HEK293 (cell line): ENCODE measurements at regions not wholly inside any gene's neighbourhood (a gene's known extent, or its start where the extent isn't known, plus 50 kb on each side); places are given as distances from the start of the nearest gene placed in this dataset.

Experiments
- CTCF ChIA-PET: fragments of 350-600 bp; formaldehyde crosslinking; extraction: SDS; loops from one replicate; lab custom pipeline; 2021; ENCODE audit warnings: antibody characterized with exemption; lab: Yijun Ruan, JAX
- POLR2A ChIA-PET: fragments of 300-600 bp; formaldehyde crosslinking; extraction: SDS; loops from one replicate; lab custom pipeline; 2020; ENCODE audit warnings: antibody characterized with exemption, inconsistent platforms; lab: Yijun Ruan, JAX
- H3K27ac ChIP-seq: fragments of 200-500 bp; sonication (Bioruptor generic); 2 replicates; pipeline ENCODE4 v1.5.1; 2014; ENCODE audit warnings: low read depth, low read length, control low read depth, inconsistent platforms; ENCODE audit errors: extremely low read depth
- H3K36me3 ChIP-seq, 2 experiments: fragments of 200-500 bp in 1 of 2; sonication (Bioruptor generic) in 1 of 2; 1 replicate in 1 of 2; 2 replicates in 1 of 2; pipeline ENCODE4 v1.5.1; 2014 to 2017; ENCODE audit warnings: inconsistent platforms in 2 of 2, low read length in 2 of 2; ENCODE audit not compliant: control insufficient read depth in 2 of 2, insufficient read depth in 1 of 2
- H3K4me1 ChIP-seq: fragments of 200-500 bp; sonication (Bioruptor generic); 2 replicates; pipeline ENCODE4 v1.5.1; 2014; ENCODE audit warnings: mild to moderate bottlenecking, low read length, inconsistent platforms; ENCODE audit not compliant: control insufficient read depth, insufficient read depth
- H3K4me3 ChIP-seq: 2 replicates; pipeline ENCODE4 v1.5.1; 2011; ENCODE audit warnings: low read depth, mild to moderate bottlenecking, control low read depth, low read length, moderate library complexity
- H3K9me3 ChIP-seq: fragments of 200-500 bp; sonication (Bioruptor generic); 2 replicates; pipeline ENCODE4 v1.5.1; 2014; ENCODE audit warnings: low read depth, low read length, inconsistent platforms; ENCODE audit not compliant: control insufficient read depth, insufficient read depth
- HOXD13 ChIP-seq: sonication (generic); formaldehyde crosslinking; IDR thresholded peaks from 2 replicates; pipeline ENCODE4 v1.8.0; 2022; ENCODE audit warnings: missing genetic modification reagents, borderline replicate concordance
- IKZF3 ChIP-seq: fragments of 450-650 bp; IDR thresholded peaks from 2 replicates; pipeline ENCODE4 v1.5.0; 2018; ENCODE audit warnings: missing biosample characterization, mild to moderate bottlenecking, missing genetic modification characterization, moderate library complexity
- KLF1 ChIP-seq: fragments of 450-650 bp; formaldehyde crosslinking; IDR thresholded peaks from 2 replicates; pipeline ENCODE4 v1.5.1; 2016; ENCODE audit warnings: missing biosample characterization, missing genetic modification characterization
- MYNN ChIP-seq: fragments of 450-650 bp; formaldehyde crosslinking; IDR thresholded peaks from 2 replicates; pipeline ENCODE4 v1.5.1; 2016; ENCODE audit warnings: missing biosample characterization, missing genetic modification characterization, borderline replicate concordance
- PRDM1 ChIP-seq: fragments of 450-650 bp; formaldehyde crosslinking; IDR thresholded peaks from 2 replicates; pipeline ENCODE4; 2016; ENCODE audit warnings: missing biosample characterization, missing genetic modification characterization
- RBAK ChIP-seq: fragments of 450-650 bp; formaldehyde crosslinking; IDR thresholded peaks from 2 replicates; pipeline ENCODE4 v1.5.1; 2016; ENCODE audit warnings: missing biosample characterization, missing genetic modification characterization
- REPIN1 ChIP-seq: fragments of 450-650 bp; formaldehyde crosslinking; IDR thresholded peaks from 2 replicates; pipeline ENCODE4 v1.5.1; 2017; ENCODE audit warnings: missing biosample characterization, missing genetic modification characterization, low read depth
- SALL2 ChIP-seq: fragments of 450-650 bp; formaldehyde crosslinking; IDR thresholded peaks from 2 replicates; pipeline ENCODE4 v1.5.0; 2017; ENCODE audit warnings: missing biosample characterization, mild to moderate bottlenecking, missing genetic modification characterization, borderline replicate concordance
- SP7 ChIP-seq: fragments of 450-650 bp; formaldehyde crosslinking; IDR thresholded peaks from 2 replicates; pipeline ENCODE4 v1.5.1; 2016; ENCODE audit warnings: missing biosample characterization, missing genetic modification characterization
- WT1 ChIP-seq: fragments of 450-650 bp; formaldehyde crosslinking; IDR thresholded peaks from 2 replicates; pipeline ENCODE4 v1.5.1; 2016; ENCODE audit warnings: missing biosample characterization, missing genetic modification characterization
- ZFP3 ChIP-seq: fragments of 450-650 bp; formaldehyde crosslinking; IDR thresholded peaks from 2 replicates; pipeline ENCODE4 v1.5.1; 2016; ENCODE audit warnings: low read depth, missing biosample characterization, missing genetic modification characterization
- ZNF112 ChIP-seq: fragments of 450-650 bp; formaldehyde crosslinking; IDR thresholded peaks from 2 replicates; pipeline ENCODE4 v1.5.0; 2017; ENCODE audit warnings: missing biosample characterization, missing genetic modification characterization
- ZNF140 ChIP-seq: fragments of 450-650 bp; formaldehyde crosslinking; IDR thresholded peaks from 2 replicates; pipeline ENCODE4 v1.5.1; 2016; ENCODE audit warnings: missing biosample characterization, missing genetic modification characterization
- ZNF175 ChIP-seq: fragments of 450-650 bp; formaldehyde crosslinking; IDR thresholded peaks from 2 replicates; pipeline ENCODE4 v1.5.1; 2016; ENCODE audit warnings: missing biosample characterization, missing genetic modification characterization
- ZNF184 ChIP-seq: fragments of 450-650 bp; IDR thresholded peaks from 2 replicates; pipeline ENCODE4 v1.5.1; 2018; ENCODE audit warnings: missing biosample characterization, mild to moderate bottlenecking, missing genetic modification characterization
- ZNF223 ChIP-seq: fragments of 450-650 bp; formaldehyde crosslinking; IDR thresholded peaks from 2 replicates; pipeline ENCODE4 v1.5.1; 2016; ENCODE audit warnings: missing biosample characterization, missing genetic modification characterization
- ZNF274 ChIP-seq, 2 experiments: fragments of 200-500 bp in 1 of 2; fragments of 450-650 bp in 1 of 2; sonication (Bioruptor generic) in 1 of 2; formaldehyde crosslinking in 1 of 2; IDR thresholded peaks; 2 replicates each; pipeline versions ENCODE4 v1.5.1 to v1.6.1; 2014 to 2016; ENCODE audit warnings: borderline replicate concordance in 1 of 2, inconsistent platforms in 1 of 2, low read length in 1 of 2, missing biosample characterization in 1 of 2, missing genetic modification characterization in 1 of 2
- ZNF335 ChIP-seq: fragments of 450-650 bp; formaldehyde crosslinking; conservative IDR thresholded peaks from 2 replicates; pipeline ENCODE4 v1.5.1; 2016; ENCODE audit warnings: missing biosample characterization, missing genetic modification characterization
- ZNF341 ChIP-seq: fragments of 450-650 bp; formaldehyde crosslinking; IDR thresholded peaks from 2 replicates; pipeline ENCODE4; 2016; ENCODE audit warnings: low read depth, missing biosample characterization, missing genetic modification characterization
- ZNF416 ChIP-seq: fragments of 450-650 bp; formaldehyde crosslinking; IDR thresholded peaks from 2 replicates; pipeline ENCODE4 v1.5.1; 2016; ENCODE audit warnings: missing biosample characterization, missing genetic modification characterization
- ZNF473 ChIP-seq: fragments of 450-650 bp; formaldehyde crosslinking; IDR thresholded peaks from 2 replicates; pipeline ENCODE4 v1.5.1; 2017; ENCODE audit warnings: missing biosample characterization, missing genetic modification characterization
- ZNF530 ChIP-seq: fragments of 450-650 bp; formaldehyde crosslinking; IDR thresholded peaks from 2 replicates; pipeline ENCODE4 v1.5.1; 2016; ENCODE audit warnings: low read depth, missing biosample characterization, missing genetic modification characterization
- ZNF555 ChIP-seq: fragments of 450-650 bp; formaldehyde crosslinking; conservative IDR thresholded peaks from 2 replicates; pipeline ENCODE4 v1.5.1; 2017; ENCODE audit warnings: missing biosample characterization, mild to moderate bottlenecking, missing genetic modification characterization, inconsistent platforms
- ZNF560 ChIP-seq: fragments of 450-650 bp; formaldehyde crosslinking; IDR thresholded peaks from 2 replicates; pipeline ENCODE4 v1.5.1; 2017; ENCODE audit warnings: missing biosample characterization, missing genetic modification characterization, borderline replicate concordance
- ZNF621 ChIP-seq: fragments of 450-650 bp; formaldehyde crosslinking; IDR thresholded peaks from 2 replicates; pipeline ENCODE4 v1.5.1; 2017; ENCODE audit warnings: missing biosample characterization, missing genetic modification characterization
- ZNF776 ChIP-seq: fragments of 450-650 bp; formaldehyde crosslinking; IDR thresholded peaks from 2 replicates; pipeline ENCODE4 v1.5.0; 2017; ENCODE audit warnings: missing biosample characterization, missing genetic modification characterization, borderline replicate concordance
- TF ChIP-seq, protein P1 (sequence below): fragments of 450-650 bp; formaldehyde crosslinking; IDR thresholded peaks from 2 replicates; pipeline ENCODE4 v1.5.1; 2017; ENCODE audit warnings: missing biosample characterization, missing genetic modification characterization
- TF ChIP-seq, protein P2 (sequence below): fragments of 450-650 bp; formaldehyde crosslinking; IDR thresholded peaks from 2 replicates; pipeline ENCODE4 v1.5.1; 2016; ENCODE audit warnings: missing biosample characterization, missing genetic modification characterization
- TF ChIP-seq, protein P3 (sequence below): fragments of 450-650 bp; formaldehyde crosslinking; IDR thresholded peaks from 2 replicates; pipeline ENCODE4 v1.5.1; 2016; ENCODE audit warnings: missing biosample characterization, missing genetic modification characterization
- TF ChIP-seq, protein P4 (sequence below): fragments of 450-650 bp; formaldehyde crosslinking; IDR thresholded peaks from 2 replicates; pipeline ENCODE4 v1.5.1; 2016; ENCODE audit warnings: missing biosample characterization, missing genetic modification characterization
- TF ChIP-seq, protein P5 (sequence below): fragments of 450-650 bp; formaldehyde crosslinking; IDR thresholded peaks from 2 replicates; pipeline ENCODE4; 2016; ENCODE audit warnings: missing biosample characterization, missing genetic modification characterization

DNA sequence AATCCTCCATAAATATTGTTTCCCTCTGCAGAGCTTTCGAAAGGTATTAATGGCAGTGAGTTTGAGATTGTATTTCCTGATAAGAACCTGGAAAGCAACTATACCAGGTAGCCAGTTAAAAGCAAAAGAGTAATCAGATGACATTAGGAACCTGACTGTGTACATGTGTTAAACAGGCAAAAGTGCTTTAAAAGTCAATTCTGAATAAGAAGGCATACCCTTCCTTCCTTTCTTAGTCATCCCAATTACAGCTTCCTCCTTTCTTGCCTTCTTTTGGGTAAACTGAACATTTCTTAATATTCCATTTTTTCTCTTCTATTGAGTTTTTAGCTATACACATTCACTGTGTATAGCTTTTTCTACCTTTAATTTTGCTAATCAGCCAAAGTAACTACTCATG lies 144.7 kb downstream of the ZNF281 start:
- CTCF ChIA-PET: interaction anchor here (0.7 to 2.2 kb wide), 3 partner anchors 11 to 224 kb away, joined by 3 to 13 read pairs (median 5); no protein-coding TSS in a partner anchor
- TF ChIP-seq ZNF335 (tag by site-specific recombination) (no peak), PRDM1 (tag by site-specific recombination) (no peak), IKZF3 (tag by site-specific recombination) (no peak), ZNF112 (tag by site-specific recombination) (no peak), SALL2 (tag by site-specific recombination) (no peak), ZNF416 (tag by site-specific recombination) (no peak), ZNF473 (tag by site-specific recombination) (no peak), ZNF621 (no peak), REPIN1 (tag by site-specific recombination) (no peak), ZNF274 (IDR thresholded peaks at IDR 0.05; ENCODE audit: low read length) (no peak), ZNF274 (tag by site-specific recombination; IDR thresholded peaks at IDR 0.05; ENCODE audit: borderline replicate concordance) (no peak), ZNF560 (tag by site-specific recombination) (no peak), ZNF341 (tag by site-specific recombination) (no peak), ZNF223 (no peak), HOXD13 (CRISPR knock-in tag) (no peak), ZFP3 (tag by site-specific recombination) (no peak), MYNN (tag by site-specific recombination) (no peak), ZNF555 (tag by site-specific recombination) (no peak), ZNF776 (tag by site-specific recombination) (no peak)
- TF ChIP-seq, protein P1, sequence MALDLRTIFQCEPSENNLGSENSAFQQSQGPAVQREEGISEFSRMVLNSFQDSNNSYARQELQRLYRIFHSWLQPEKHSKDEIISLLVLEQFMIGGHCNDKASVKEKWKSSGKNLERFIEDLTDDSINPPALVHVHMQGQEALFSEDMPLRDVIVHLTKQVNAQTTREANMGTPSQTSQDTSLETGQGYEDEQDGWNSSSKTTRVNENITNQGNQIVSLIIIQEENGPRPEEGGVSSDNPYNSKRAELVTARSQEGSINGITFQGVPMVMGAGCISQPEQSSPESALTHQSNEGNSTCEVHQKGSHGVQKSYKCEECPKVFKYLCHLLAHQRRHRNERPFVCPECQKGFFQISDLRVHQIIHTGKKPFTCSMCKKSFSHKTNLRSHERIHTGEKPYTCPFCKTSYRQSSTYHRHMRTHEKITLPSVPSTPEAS (tag by site-specific recombination): no peak
- POLR2A ChIA-PET: interaction anchor here (0.6 kb wide), 1 partner anchor 276 kb away, joined by 3 read pairs; no protein-coding TSS in a partner anchor

DNA sequence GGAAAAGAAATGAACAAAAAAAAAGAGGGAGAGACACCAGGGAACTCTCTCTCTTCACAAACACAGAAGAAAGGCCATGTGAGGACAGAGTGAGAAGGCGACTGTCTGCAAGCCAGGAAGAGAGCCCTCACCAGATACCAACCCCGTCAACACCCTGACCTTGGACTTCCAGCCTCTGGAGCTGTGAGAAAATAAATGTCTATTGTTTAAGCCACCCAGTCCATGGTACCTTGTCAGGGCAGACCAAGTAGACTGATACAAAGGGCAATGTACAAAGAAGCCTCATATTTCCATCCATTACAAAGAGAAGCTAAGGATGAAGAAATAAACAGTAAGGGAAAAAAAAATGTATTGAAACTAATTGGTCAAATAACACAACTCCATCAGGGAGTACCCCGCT lies 146.6 kb downstream of the ZNF281 start:
- H3K4me1 ChIP-seq: no peaks in the 10 kb centered on the region
- H3K9me3 ChIP-seq: no peaks in the 10 kb centered on the region
- POLR2A ChIA-PET: no interaction called here
- no peaks in the 10 kb centered on the region for H3K36me3 ChIP-seq
- CTCF ChIA-PET: interaction anchor here (0.9 to 1.2 kb wide), 2 partner anchors 13 to 16 kb away, joined by 3 to 4 read pairs; no protein-coding TSS in a partner anchor
- no peak overlapping the region for H3K4me3 ChIP-seq
- H3K27ac ChIP-seq: no peak overlapping the region
- TF ChIP-seq, protein P2, sequence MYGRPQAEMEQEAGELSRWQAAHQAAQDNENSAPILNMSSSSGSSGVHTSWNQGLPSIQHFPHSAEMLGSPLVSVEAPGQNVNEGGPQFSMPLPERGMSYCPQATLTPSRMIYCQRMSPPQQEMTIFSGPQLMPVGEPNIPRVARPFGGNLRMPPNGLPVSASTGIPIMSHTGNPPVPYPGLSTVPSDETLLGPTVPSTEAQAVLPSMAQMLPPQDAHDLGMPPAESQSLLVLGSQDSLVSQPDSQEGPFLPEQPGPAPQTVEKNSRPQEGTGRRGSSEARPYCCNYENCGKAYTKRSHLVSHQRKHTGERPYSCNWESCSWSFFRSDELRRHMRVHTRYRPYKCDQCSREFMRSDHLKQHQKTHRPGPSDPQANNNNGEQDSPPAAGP (tag by site-specific recombination): no peak
- TF ChIP-seq, protein P3, sequence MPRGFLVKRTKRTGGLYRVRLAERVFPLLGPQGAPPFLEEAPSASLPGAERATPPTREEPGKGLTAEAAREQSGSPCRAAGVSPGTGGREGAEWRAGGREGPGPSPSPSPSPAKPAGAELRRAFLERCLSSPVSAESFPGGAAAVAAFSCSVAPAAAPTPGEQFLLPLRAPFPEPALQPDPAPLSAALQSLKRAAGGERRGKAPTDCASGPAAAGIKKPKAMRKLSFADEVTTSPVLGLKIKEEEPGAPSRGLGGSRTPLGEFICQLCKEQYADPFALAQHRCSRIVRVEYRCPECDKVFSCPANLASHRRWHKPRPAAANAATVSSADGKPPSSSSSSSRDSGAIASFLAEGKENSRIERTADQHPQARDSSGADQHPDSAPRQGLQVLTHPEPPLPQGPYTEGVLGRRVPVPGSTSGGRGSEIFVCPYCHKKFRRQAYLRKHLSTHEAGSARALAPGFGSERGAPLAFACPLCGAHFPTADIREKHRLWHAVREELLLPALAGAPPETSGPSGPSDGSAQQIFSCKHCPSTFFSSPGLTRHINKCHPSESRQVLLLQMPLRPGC: no peak
- TF ChIP-seq ZNF184 (tag by site-specific recombination): no peak
- TF ChIP-seq SP7: no peak
- TF ChIP-seq ZNF530: no peak
- TF ChIP-seq, protein P4, sequence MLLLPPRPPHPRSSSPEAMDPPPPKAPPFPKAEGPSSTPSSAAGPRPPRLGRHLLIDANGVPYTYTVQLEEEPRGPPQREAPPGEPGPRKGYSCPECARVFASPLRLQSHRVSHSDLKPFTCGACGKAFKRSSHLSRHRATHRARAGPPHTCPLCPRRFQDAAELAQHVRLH (tag by site-specific recombination): no peak
- no peak for TF ChIP-seq RBAK
- TF ChIP-seq KLF1 (tag by site-specific recombination): no peak
- TF ChIP-seq ZNF175 (tag by site-specific recombination): no peak
- TF ChIP-seq, protein P5, sequence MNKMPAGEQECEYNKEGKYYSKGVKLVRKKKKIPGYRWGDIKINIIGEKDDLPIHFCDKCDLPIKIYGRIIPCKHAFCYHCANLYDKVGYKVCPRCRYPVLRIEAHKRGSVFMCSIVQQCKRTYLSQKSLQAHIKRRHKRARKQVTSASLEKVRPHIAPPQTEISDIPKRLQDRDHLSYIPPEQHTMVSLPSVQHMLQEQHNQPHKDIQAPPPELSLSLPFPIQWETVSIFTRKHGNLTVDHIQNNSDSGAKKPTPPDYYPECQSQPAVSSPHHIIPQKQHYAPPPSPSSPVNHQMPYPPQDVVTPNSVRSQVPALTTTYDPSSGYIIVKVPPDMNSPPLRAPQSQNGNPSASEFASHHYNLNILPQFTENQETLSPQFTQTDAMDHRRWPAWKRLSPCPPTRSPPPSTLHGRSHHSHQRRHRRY (tag by site-specific recombination): no peak
- TF ChIP-seq ZNF140 (tag by site-specific recombination): no peak
- TF ChIP-seq WT1 (tag by site-specific recombination): no peak

More for the DNA sequence above, 144.7 kb downstream of the ZNF281 start:
- Histone ChIP-seq H3K27ac (no peak overlapping the region), H3K4me1 (no peaks in the 10 kb centered on the region), H3K4me3 (no peak overlapping the region), H3K9me3 (no peaks in the 10 kb centered on the region), H3K36me3 (no peaks in the 10 kb centered on the region)
